H1 (cell line): ENCODE measurements at regions not wholly inside any gene's neighbourhood (a gene's known extent, or its start where the extent isn't known, plus 50 kb on each side); places are given as distances from the start of the nearest gene placed in this dataset.

Source experiments
- CTCF ChIA-PET: fragments of 300-600 bp; sonication (Branson Sonifier 250); formaldehyde crosslinking; loops from one replicate; lab custom pipeline; 2021; ENCODE audit not compliant: partially characterized antibody; lab: Charles Lee
- POLR2A ChIA-PET: fragments of 300-600 bp; sonication (Branson Sonifier 250); formaldehyde crosslinking; loops from one replicate; lab custom pipeline; 2021; ENCODE audit warnings: inconsistent platforms; ENCODE audit not compliant: partially characterized antibody; lab: Charles Lee
- DNase-seq, 2 experiments: peaks; one replicate each; pipeline versions ENCODE4 v3.0.0 to v3.0.0-alpha.2; 2010 to 2022; ENCODE audit warnings: low spot score in 2 of 2, low read depth in 1 of 2, mixed read lengths in 1 of 2
- FAIRE-seq: peaks from 2 replicates; lab custom pipeline; 2011; peaks lifted over from hg19 to GRCh38; lab: Jason Lieb, UNC
- H2AFZ ChIP-seq: 2 replicates; pipeline ENCODE4 v1.8.1; 2012; ENCODE audit warnings: low read length, inconsistent platforms
- H2AK5ac ChIP-seq: 2 replicates; pipeline ENCODE4 v1.6.1; 2013; ENCODE audit warnings: low read depth, low read length
- H2BK120ac ChIP-seq: replicated peaks from 2 replicates; pipeline ENCODE3; 2013; ENCODE audit warnings: low read depth, low read length, inconsistent platforms
- H2BK12ac ChIP-seq: 2 replicates; pipeline ENCODE4 v1.6.1; 2013; ENCODE audit warnings: low read depth, low read length
- H2BK15ac ChIP-seq: 2 replicates; pipeline ENCODE4 v1.6.1; 2013; ENCODE audit warnings: low read length
- H2BK20ac ChIP-seq: 2 replicates; pipeline ENCODE4 v1.6.1; 2013; ENCODE audit warnings: low read length
- H2BK5ac ChIP-seq: 2 replicates; pipeline ENCODE4 v1.6.1; 2013; ENCODE audit warnings: low read depth, low read length
- H3K14ac ChIP-seq: 2 replicates; pipeline ENCODE4 v1.6.1; 2013; ENCODE audit warnings: inconsistent platforms; ENCODE audit not compliant: insufficient read length
- H3K18ac ChIP-seq: 2 replicates; pipeline ENCODE4 v1.6.1; 2013; ENCODE audit warnings: low read length; ENCODE audit errors: extremely low read depth
- H3K23ac ChIP-seq: 2 replicates; pipeline ENCODE4 v1.6.1; 2013; ENCODE audit warnings: inconsistent platforms; ENCODE audit not compliant: insufficient read length
- H3K23me2 ChIP-seq: 2 replicates; pipeline ENCODE4 v1.6.1; 2013; ENCODE audit warnings: low read depth, low read length
- H3K27ac ChIP-seq: 2 replicates; pipeline ENCODE4 v1.6.1; 2011; ENCODE audit warnings: low read depth, low read length, inconsistent platforms
- H3K27me3 ChIP-seq, 4 experiments: replicated peaks in 1 of 4; 1 replicate in 1 of 4; 2 replicates in 3 of 4; pipeline versions ENCODE4 v1.6.1 to v1.8.1; 2011 to 2013; ENCODE audit warnings: low read length in 3 of 4, mild to moderate bottlenecking in 3 of 4, inconsistent platforms in 2 of 4, mixed read lengths in 2 of 4, moderate library complexity in 1 of 4; ENCODE audit not compliant: control insufficient read depth in 3 of 4, insufficient read depth in 3 of 4; ENCODE audit errors: extremely low read depth in 1 of 4
- H3K36me3 ChIP-seq, 4 experiments: 2 replicates each; pipeline versions ENCODE4 v1.6.1 to v1.8.1; 2011 to 2013; ENCODE audit warnings: mild to moderate bottlenecking in 4 of 4, low read length in 3 of 4, moderate library complexity in 2 of 4, control low read depth in 1 of 4, inconsistent platforms in 1 of 4; ENCODE audit not compliant: insufficient read depth in 4 of 4, control insufficient read depth in 2 of 4
- H3K4ac ChIP-seq: replicated peaks from 2 replicates; pipeline ENCODE3; 2013; ENCODE audit warnings: low read length, low read depth, mixed read lengths, inconsistent platforms; ENCODE audit not compliant: insufficient read length
- H3K4me1 ChIP-seq, 4 experiments: replicated peaks in 1 of 4; 1 replicate in 1 of 4; 2 replicates in 3 of 4; pipeline versions ENCODE4 v1.6.1 to v1.8.1; 2011 to 2013; ENCODE audit warnings: low read length in 3 of 4, inconsistent platforms in 2 of 4, mixed read lengths in 1 of 4; ENCODE audit not compliant: insufficient read depth in 4 of 4, control insufficient read depth in 3 of 4
- H3K4me2 ChIP-seq, 2 experiments: 2 replicates each; pipeline versions ENCODE4 v1.6.1 to v1.8.1; 2011 to 2013; ENCODE audit warnings: low read depth in 2 of 2, low read length in 2 of 2, control low read depth in 1 of 2, inconsistent platforms in 1 of 2, mild to moderate bottlenecking in 1 of 2; ENCODE audit not compliant: insufficient read depth in 1 of 2
- H3K4me3 ChIP-seq, 4 experiments: fragments of 200-600, 300-600 bp in 1 of 4; sonication (generic), shearing (Covaris generic), sonication (Bioruptor Twin) in 1 of 4; 2 replicates each; pipeline versions ENCODE4 v1.5.1 to v1.8.1; 2011 to 2016; ENCODE audit warnings: low read length in 4 of 4, low read depth in 3 of 4, control low read depth in 2 of 4, inconsistent platforms in 2 of 4, mild to moderate bottlenecking in 2 of 4, mixed read lengths in 1 of 4, moderate library complexity in 1 of 4; ENCODE audit not compliant: insufficient read depth in 2 of 4; ENCODE audit errors: extremely low read depth in 1 of 4
- H3K56ac ChIP-seq: replicated peaks from 2 replicates; pipeline ENCODE3; 2013; ENCODE audit warnings: low read depth, mild to moderate bottlenecking, mixed read lengths, low read length, inconsistent platforms; ENCODE audit not compliant: insufficient read length
- H3K79me1 ChIP-seq: 2 replicates; pipeline ENCODE4 v1.6.1; 2013; ENCODE audit warnings: low read depth, low read length, control low read depth
- H3K79me2 ChIP-seq, 2 experiments: 2 replicates each; pipeline versions ENCODE4 v1.6.1 to v1.8.1; 2012 to 2013; ENCODE audit warnings: low read length in 2 of 2, mild to moderate bottlenecking in 2 of 2, inconsistent platforms in 1 of 2; ENCODE audit not compliant: insufficient read depth in 2 of 2, control insufficient read depth in 1 of 2
- H3K9ac ChIP-seq, 4 experiments: replicated peaks in 1 of 4; 1 replicate in 1 of 4; 2 replicates in 3 of 4; pipeline versions ENCODE4 v1.6.1 to v1.8.1; 2011 to 2013; ENCODE audit warnings: low read depth in 3 of 4, low read length in 3 of 4, control low read depth in 2 of 4, mild to moderate bottlenecking in 2 of 4, moderate library complexity in 2 of 4, inconsistent platforms in 1 of 4; ENCODE audit errors: extremely low read depth in 1 of 4
- H3K9me3 ChIP-seq, 2 experiments: 2 replicates each; pipeline versions ENCODE4 v1.6.1 to v1.8.1; 2012 to 2013; ENCODE audit warnings: mild to moderate bottlenecking in 2 of 2, moderate library complexity in 2 of 2, control low read depth in 1 of 2, inconsistent platforms in 1 of 2, low read depth in 1 of 2, low read length in 1 of 2, mixed read lengths in 1 of 2; ENCODE audit not compliant: insufficient read depth in 2 of 2
- H4K20me1 ChIP-seq, 2 experiments: replicated peaks in 1 of 2; 2 replicates each; pipeline versions ENCODE3 to v1.8.1; 2011 to 2013; ENCODE audit warnings: inconsistent platforms in 2 of 2, low read length in 2 of 2, mild to moderate bottlenecking in 1 of 2; ENCODE audit not compliant: insufficient read depth in 2 of 2, control insufficient read depth in 1 of 2
- H4K5ac ChIP-seq: 2 replicates; pipeline ENCODE4 v1.6.1; 2013; ENCODE audit warnings: low read length, low read depth, mixed read lengths, inconsistent platforms; ENCODE audit not compliant: insufficient read length
- H4K8ac ChIP-seq: 2 replicates; pipeline ENCODE4 v1.8.0; 2013; ENCODE audit warnings: mild to moderate bottlenecking, moderate library complexity, low read length, inconsistent platforms; ENCODE audit not compliant: insufficient read depth; ENCODE audit errors: extremely low read depth
- H4K91ac ChIP-seq: replicated peaks from 2 replicates; pipeline ENCODE3; 2013; ENCODE audit warnings: low read length, mixed read lengths, inconsistent platforms; ENCODE audit not compliant: insufficient read length
- CBX8 ChIP-seq: fragments of 300-800, 300-1000 bp; sonication (generic); IDR thresholded peaks from 2 replicates; pipeline ENCODE4 v1.7.1; 2016; ENCODE audit warnings: low read depth, low read length, borderline replicate concordance
- CREB1 ChIP-seq: IDR thresholded peaks from 2 replicates; pipeline ENCODE4 v1.6.1; 2012; ENCODE audit warnings: inconsistent platforms
- EP300 ChIP-seq, 2 experiments: IDR thresholded peaks; 1 replicate in 1 of 2; 2 replicates in 1 of 2; pipeline ENCODE4 v1.6.1; 2011 to 2012; ENCODE audit warnings: low read depth in 2 of 2, low read length in 2 of 2, mild to moderate bottlenecking in 2 of 2, borderline replicate concordance in 1 of 2, inconsistent platforms in 1 of 2, moderate library complexity in 1 of 2
- KDM1A ChIP-seq: fragments of 200-600, 300-600 bp; sonication (generic); IDR thresholded peaks from 2 replicates; pipeline ENCODE4 v1.7.1; 2016; ENCODE audit warnings: mild to moderate bottlenecking, low read length, borderline replicate concordance
- KDM5A ChIP-seq: fragments of 200-600 bp; IDR thresholded peaks from 2 replicates; pipeline ENCODE4 v1.7.1; 2012; ENCODE audit warnings: mild to moderate bottlenecking, low read length, inconsistent platforms, mixed read lengths
- NRF1 ChIP-seq: IDR thresholded peaks from 2 replicates; pipeline ENCODE4 v1.6.1; 2011; ENCODE audit warnings: mild to moderate bottlenecking, low read depth, low read length, improper control_type of control experiment
- PHF8 ChIP-seq: fragments of 200-600 bp; sonication (generic); conservative IDR thresholded peaks from 2 replicates; pipeline ENCODE4 v1.7.1; 2012; ENCODE audit warnings: low read depth, mild to moderate bottlenecking, inconsistent platforms, low read length, moderate library complexity
- RFX5 ChIP-seq: IDR thresholded peaks from 2 replicates; pipeline ENCODE4 v1.6.1; 2011; ENCODE audit warnings: low read depth, low read length, improper control_type of control experiment, borderline replicate concordance
- TAF1 ChIP-seq: IDR thresholded peaks from 2 replicates; pipeline ENCODE4 v1.6.1; 2011; ENCODE audit warnings: mild to moderate bottlenecking, low read depth, low read length
- TCF12 ChIP-seq: IDR thresholded peaks from 2 replicates; pipeline ENCODE4 v1.6.1; 2011; ENCODE audit warnings: low read depth, mild to moderate bottlenecking, low read length
- WGBS, 2 experiments: shearing (Covaris generic) in 1 of 2; methylation state at CpG; one replicate each; pipeline versions ENCODE4 v1.1.6 to v1.1.7; 2013 to 2015; ENCODE audit warnings: low lambda C conversion rate in 2 of 2, mixed read lengths in 2 of 2, inconsistent platforms in 1 of 2, low coverage in 1 of 2, missing lambda C conversion rate in 1 of 2; ENCODE audit not compliant: insufficient replicate concordance in 2 of 2, insufficient coverage in 1 of 2, insufficient read length in 1 of 2; ENCODE audit errors: extremely low coverage in 1 of 2, missing lambda C conversion rate in 1 of 2; 5-methylcytosine and 5-hydroxymethylcytosine counted together
- TF ChIP-seq, protein P1 (sequence below): IDR thresholded peaks from 2 replicates; pipeline ENCODE4 v1.6.1; 2011; ENCODE audit warnings: low read length, improper control_type of control experiment
- TF ChIP-seq, protein P2 (sequence below): IDR thresholded peaks from 2 replicates; pipeline ENCODE4 v1.6.1; 2012; ENCODE audit warnings: low read length, inconsistent platforms

DNA sequence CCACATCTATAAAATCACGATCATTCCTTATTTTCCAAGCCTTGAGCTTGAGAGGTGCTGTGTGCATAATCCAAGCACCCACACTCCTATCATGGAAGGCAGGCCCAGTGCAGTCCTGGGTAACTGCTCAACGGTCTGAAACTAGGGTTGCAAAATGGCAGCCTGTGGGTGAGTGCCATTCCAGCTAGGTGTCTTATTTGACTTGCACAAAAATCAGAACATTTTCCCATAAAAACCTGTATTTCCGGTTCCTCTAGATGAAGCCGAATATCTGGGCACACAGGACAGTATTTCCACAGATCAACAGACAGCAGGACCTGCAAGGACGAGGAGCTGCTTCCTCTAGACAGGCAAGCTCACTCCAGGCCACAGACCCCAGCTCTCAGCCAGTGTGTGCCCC lies 588.8 kb downstream of the BNC2 start:
- no peak for FAIRE-seq
- Histone ChIP-seq H3K79me2 (no peaks in the 10 kb centered on the region), H2AFZ (no peak overlapping the region)
- TF ChIP-seq RFX5 (no peak), KDM5A (no peak), EP300 (IDR thresholded peaks at IDR 0.05; ENCODE audit: borderline replicate concordance in 1 of 2, low read depth in 2 of 2, low read length in 2 of 2) (no peak), CREB1 (no peak), TAF1 (no peak), CBX8 (no peak), NRF1 (no peak), TCF12 (no peak), KDM1A (no peak), PHF8 (no peak)
- TF ChIP-seq, protein P1, sequence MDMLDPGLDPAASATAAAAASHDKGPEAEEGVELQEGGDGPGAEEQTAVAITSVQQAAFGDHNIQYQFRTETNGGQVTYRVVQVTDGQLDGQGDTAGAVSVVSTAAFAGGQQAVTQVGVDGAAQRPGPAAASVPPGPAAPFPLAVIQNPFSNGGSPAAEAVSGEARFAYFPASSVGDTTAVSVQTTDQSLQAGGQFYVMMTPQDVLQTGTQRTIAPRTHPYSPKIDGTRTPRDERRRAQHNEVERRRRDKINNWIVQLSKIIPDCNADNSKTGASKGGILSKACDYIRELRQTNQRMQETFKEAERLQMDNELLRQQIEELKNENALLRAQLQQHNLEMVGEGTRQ = no peak
- TF ChIP-seq, protein P2, sequence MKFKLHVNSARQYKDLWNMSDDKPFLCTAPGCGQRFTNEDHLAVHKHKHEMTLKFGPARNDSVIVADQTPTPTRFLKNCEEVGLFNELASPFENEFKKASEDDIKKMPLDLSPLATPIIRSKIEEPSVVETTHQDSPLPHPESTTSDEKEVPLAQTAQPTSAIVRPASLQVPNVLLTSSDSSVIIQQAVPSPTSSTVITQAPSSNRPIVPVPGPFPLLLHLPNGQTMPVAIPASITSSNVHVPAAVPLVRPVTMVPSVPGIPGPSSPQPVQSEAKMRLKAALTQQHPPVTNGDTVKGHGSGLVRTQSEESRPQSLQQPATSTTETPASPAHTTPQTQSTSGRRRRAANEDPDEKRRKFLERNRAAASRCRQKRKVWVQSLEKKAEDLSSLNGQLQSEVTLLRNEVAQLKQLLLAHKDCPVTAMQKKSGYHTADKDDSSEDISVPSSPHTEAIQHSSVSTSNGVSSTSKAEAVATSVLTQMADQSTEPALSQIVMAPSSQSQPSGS = no peak

More for the DNA sequence above, 588.8 kb downstream of the BNC2 start:
- 80% methylated on average over 5 of the region's 5 CpGs; no CpG with 5 or more reads in 1 of the 2 experiments for WGBS, 2 experiments
- H3K14ac ChIP-seq = no peak overlapping the region
- H3K56ac ChIP-seq = no peak overlapping the region
- no peak overlapping the region for H2BK15ac ChIP-seq
- no peak overlapping the region for H3K4me2 ChIP-seq
- H4K20me1 ChIP-seq = no peaks in the 10 kb centered on the region
- no peak for DNase-seq
- H2BK120ac ChIP-seq = no peak overlapping the region
- no peaks in the 10 kb centered on the region for H3K4me1 ChIP-seq
- H3K9me3 ChIP-seq = no peaks in the 10 kb centered on the region
- no peak overlapping the region for H3K4ac ChIP-seq
- no peak overlapping the region for H2AK5ac ChIP-seq
- H4K8ac ChIP-seq = no peak overlapping the region
- H3K18ac ChIP-seq = no peak overlapping the region
- H3K79me1 ChIP-seq = no peaks in the 10 kb centered on the region
- H4K91ac ChIP-seq = no peak overlapping the region
- H3K9ac ChIP-seq = no peak overlapping the region
- H3K23me2 ChIP-seq = no peaks in the 10 kb centered on the region
- no peak overlapping the region for H2BK5ac ChIP-seq
- POLR2A ChIA-PET = no interaction called here
- H2BK12ac ChIP-seq = no peak overlapping the region
- no peak overlapping the region for H3K4me3 ChIP-seq
- H3K27ac ChIP-seq = no peak overlapping the region
- no peak overlapping the region for H3K23ac ChIP-seq
- H3K36me3 ChIP-seq = no peaks in the 10 kb centered on the region
- H4K5ac ChIP-seq = no peak overlapping the region
- H2BK20ac ChIP-seq = no peak overlapping the region
- CTCF ChIA-PET = interaction anchor here (1.4 to 4.4 kb wide), 3 partner anchors 15 to 26 kb away, joined by 3 to 21 read pairs (median 4); no protein-coding TSS in a partner anchor
- no peaks in the 10 kb centered on the region for H3K27me3 ChIP-seq
